ENCODE measurements at regions not wholly inside any gene's neighbourhood (a gene's known extent, or its start where the extent isn't known, plus 50 kb on each side); places are given as distances from the start of the nearest gene placed in this dataset.

DNA sequence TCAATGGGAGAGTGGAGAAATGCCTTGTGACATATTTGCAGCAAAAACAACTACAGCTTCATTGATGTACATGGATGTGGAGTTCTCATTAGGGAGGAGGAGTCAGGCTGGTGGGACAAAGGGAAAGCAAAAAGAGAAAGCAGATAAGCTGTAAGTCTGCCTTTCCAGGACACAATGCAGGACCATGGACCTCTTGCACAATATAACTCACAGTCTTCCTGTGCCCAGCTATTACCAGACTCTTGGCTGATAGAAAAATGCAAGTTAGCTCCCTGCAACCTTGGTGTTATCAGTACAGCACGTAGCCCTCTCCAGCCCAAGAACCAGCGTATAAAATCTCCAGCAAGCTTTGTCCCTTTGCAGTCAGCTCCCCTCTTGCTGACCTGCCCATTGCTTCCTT, 232.3 kb downstream of the NFATC2 start:
- intact Hi-C loops (cut with DNase I), result loop anchor here in 1 of 4 donors (5.0 kb wide), 1 partner anchor 318 kb away; no protein-coding TSS in a partner anchor
- Histone ChIP-seq H3K9me3 (no peaks in the 10 kb centered on the region), H3K4me3 (no peak overlapping the region), H3K36me3 (no peaks in the 10 kb centered on the region), H3K27me3 (no peaks in the 10 kb centered on the region), H3K4me1 (ENCODE audit: insufficient read depth) (no peaks in the 10 kb centered on the region), H3K27ac (no peak overlapping the region)
- no peak for DNase-seq
- no peak for TF ChIP-seq POLR2A (IDR thresholded peaks at IDR 0.05)
- no peak for TF ChIP-seq EP300 (IDR thresholded peaks at IDR 0.05)
- TF ChIP-seq, protein P1, sequence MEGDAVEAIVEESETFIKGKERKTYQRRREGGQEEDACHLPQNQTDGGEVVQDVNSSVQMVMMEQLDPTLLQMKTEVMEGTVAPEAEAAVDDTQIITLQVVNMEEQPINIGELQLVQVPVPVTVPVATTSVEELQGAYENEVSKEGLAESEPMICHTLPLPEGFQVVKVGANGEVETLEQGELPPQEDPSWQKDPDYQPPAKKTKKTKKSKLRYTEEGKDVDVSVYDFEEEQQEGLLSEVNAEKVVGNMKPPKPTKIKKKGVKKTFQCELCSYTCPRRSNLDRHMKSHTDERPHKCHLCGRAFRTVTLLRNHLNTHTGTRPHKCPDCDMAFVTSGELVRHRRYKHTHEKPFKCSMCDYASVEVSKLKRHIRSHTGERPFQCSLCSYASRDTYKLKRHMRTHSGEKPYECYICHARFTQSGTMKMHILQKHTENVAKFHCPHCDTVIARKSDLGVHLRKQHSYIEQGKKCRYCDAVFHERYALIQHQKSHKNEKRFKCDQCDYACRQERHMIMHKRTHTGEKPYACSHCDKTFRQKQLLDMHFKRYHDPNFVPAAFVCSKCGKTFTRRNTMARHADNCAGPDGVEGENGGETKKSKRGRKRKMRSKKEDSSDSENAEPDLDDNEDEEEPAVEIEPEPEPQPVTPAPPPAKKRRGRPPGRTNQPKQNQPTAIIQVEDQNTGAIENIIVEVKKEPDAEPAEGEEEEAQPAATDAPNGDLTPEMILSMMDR (IDR thresholded peaks at IDR 0.05), result no peak
- WGBS, 3 donors, result 29 to 65% (median 38%) methylated on average over 2 of the region's 2 CpGs

GRCh38 chr20:51309128-51309527, 233.4 kb downstream of the NFATC2 start:
- no peaks in the 10 kb centered on the region for H3K9me3 ChIP-seq
- H3K4me3 ChIP-seq, result no peak overlapping the region
- no peak for TF ChIP-seq POLR2A (IDR thresholded peaks at IDR 0.05)
- TF ChIP-seq, protein P1 (IDR thresholded peaks at IDR 0.05), result no peak
- TF ChIP-seq EP300 (IDR thresholded peaks at IDR 0.05), result no peak
- no peaks in the 10 kb centered on the region for H3K36me3 ChIP-seq
- H3K27me3 ChIP-seq, result no peaks in the 10 kb centered on the region
- no peak overlapping the region for H3K27ac ChIP-seq
- no peaks in the 10 kb centered on the region for H3K4me1 ChIP-seq (ENCODE audit: insufficient read depth)
- no peak for DNase-seq
- WGBS, 3 donors, result 76 to 86% (median 83%) methylated on average over 2 of the region's 2 CpGs
- intact Hi-C loops (cut with DNase I), result loop anchor here in 1 of 4 donors (5.0 kb wide), 1 partner anchor 322 kb away; no protein-coding TSS in a partner anchor

DNA sequence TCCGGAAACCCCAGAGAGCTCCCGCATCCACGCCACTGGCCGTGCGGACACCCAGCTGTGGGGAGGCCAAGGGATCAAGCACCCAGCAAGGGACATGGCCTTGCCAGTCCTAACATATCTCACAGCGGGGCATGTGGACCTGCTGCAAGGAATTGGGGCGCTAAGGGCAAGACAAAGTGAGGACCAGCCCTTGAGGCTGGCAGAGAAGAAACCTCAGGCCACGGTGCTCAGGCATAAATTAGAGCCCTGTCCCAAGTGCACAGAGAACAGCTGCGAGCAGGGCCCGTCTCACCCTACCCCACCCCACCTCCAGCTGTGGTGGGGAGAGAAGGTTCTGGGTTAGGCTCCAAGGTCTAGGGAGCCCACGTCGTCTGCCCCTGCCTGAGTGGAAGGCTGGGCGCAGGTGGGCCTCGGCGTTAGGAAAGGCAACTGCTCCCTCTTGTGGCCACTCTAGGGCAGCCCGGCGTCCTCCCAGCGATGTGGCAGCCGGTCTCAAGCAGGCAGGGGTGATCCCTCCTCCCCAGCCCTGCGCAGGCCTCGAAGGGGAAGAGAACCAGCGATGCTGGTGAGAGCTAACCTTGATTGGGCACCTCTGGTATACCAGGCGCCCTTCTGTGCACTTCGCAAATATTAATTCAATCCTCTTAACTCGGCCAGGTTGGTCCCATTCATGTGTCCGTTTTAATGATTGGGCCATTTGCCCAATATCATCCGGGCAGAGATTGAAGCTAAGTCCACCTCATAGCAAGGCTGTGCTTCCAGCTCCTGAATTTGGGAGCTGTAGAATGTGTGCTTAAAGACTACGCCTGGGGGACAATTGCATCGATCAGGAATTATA, 235.8 kb downstream of the NFATC2 start:
- no peak for TF ChIP-seq POLR2A (IDR thresholded peaks at IDR 0.05)
- TF ChIP-seq, protein P1 (IDR thresholded peaks at IDR 0.05), result peak; percentile 57 to 85 (median 65)
- no peak for TF ChIP-seq EP300 (IDR thresholded peaks at IDR 0.05)
- 28 to 31% (median 30%) methylated on average over 29 of the region's 29 CpGs for WGBS, 3 donors
- DNase-seq, result peak; percentile 71 to 86 (median 79)
- Histone ChIP-seq H3K27ac (no peak overlapping the region), H3K27me3 (no peaks in the 10 kb centered on the region), H3K4me1 (ENCODE audit: insufficient read depth) (no peaks in the 10 kb centered on the region), H3K4me3 (no peak overlapping the region), H3K36me3 (no peaks in the 10 kb centered on the region), H3K9me3 (peaks cover 0 to 3% of the 10 kb centered on the region in 2 donors)
- intact Hi-C loops (cut with DNase I), result loop anchor here in 2 of 4 donors (2.0 to 5.0 kb wide), 2 partner anchors 318 to 319 kb away; no protein-coding TSS in a partner anchor

GRCh38 chr20:51306081-51306480, 236.4 kb downstream of the NFATC2 start:
- H3K4me3 ChIP-seq, result no peak overlapping the region
- H3K9me3 ChIP-seq, result peaks cover 0 to 3% of the 10 kb centered on the region in 2 donors
- H3K27ac ChIP-seq, result no peak overlapping the region
- H3K4me1 ChIP-seq (ENCODE audit: insufficient read depth), result no peaks in the 10 kb centered on the region
- DNase-seq, result no peak
- H3K36me3 ChIP-seq, result no peaks in the 10 kb centered on the region
- intact Hi-C loops (cut with DNase I), result loop anchor here in 2 of 4 donors (2.0 to 5.0 kb wide), 2 partner anchors 317 to 319 kb away; no protein-coding TSS in a partner anchor
- 81 to 85% (median 84%) methylated on average over 8 of the region's 8 CpGs for WGBS, 3 donors
- TF ChIP-seq, protein P1 (IDR thresholded peaks at IDR 0.05), result no peak
- H3K27me3 ChIP-seq, result no peaks in the 10 kb centered on the region
